Natural killer cell treated with Interleukin-12 subunit alpha and Interleukin-12 subunit beta and Interleukin-15 and Interleukin-18, amount 100 ng/mL, for 72 hours (primary cell): ENCODE measurements at regions not wholly inside any gene's neighbourhood (a gene's known extent, or its start where the extent isn't known, plus 50 kb on each side); places are given as distances from the start of the nearest gene placed in this dataset.

Experiments
- ATAC-seq, 2 donors: fragments of 150-1000 bp; cut with Tn5 transposase in 1 of 2; sonication (Bioruptor Pico), chemical (Tn5 transposase) in 1 of 2; 2 replicates each; pipeline ENCODE4 v1.10.0; 2021
- DNase-seq: peaks from one replicate; pipeline ENCODE4 v3.0.0; 2022; ENCODE audit warnings: low spot score
- H3K27ac Mint-ChIP-seq, 2 donors: 1 replicate in 1 of 2; 2 replicates in 1 of 2; pipeline ENCODE4 v1.8.0; 2022; ENCODE audit warnings: mixed read lengths in 2 of 2, mild to moderate bottlenecking in 1 of 2, moderate library complexity in 1 of 2
- H3K27me3 Mint-ChIP-seq, 2 donors: 1 replicate in 1 of 2; 2 replicates in 1 of 2; pipeline ENCODE4 v1.8.0; 2022; ENCODE audit warnings: mixed read lengths in 2 of 2
- H3K36me3 Mint-ChIP-seq: one replicate; pipeline ENCODE4 v1.8.0; 2022; ENCODE audit warnings: mixed read lengths
- H3K4me1 Mint-ChIP-seq, 2 donors: 1 replicate in 1 of 2; 2 replicates in 1 of 2; pipeline ENCODE4 v1.8.0; 2022; ENCODE audit warnings: low read depth in 2 of 2, mixed read lengths in 2 of 2, mild to moderate bottlenecking in 1 of 2
- H3K4me3 Mint-ChIP-seq: one replicate; pipeline ENCODE4 v1.8.0; 2022; ENCODE audit warnings: mixed read lengths
- H3K9me3 Mint-ChIP-seq: 2 replicates; pipeline ENCODE4 v1.8.0; 2022; ENCODE audit warnings: mixed read lengths

GRCh38 chr9:89554307-89555035 is 50.3 kb upstream of the GADD45G start:
- Mint-ChIP-seq H3K27ac (peak overlapping the region; percentile 5 to 77), H3K36me3 (no peaks in the 10 kb centered on the region), H3K9me3 (no peaks in the 10 kb centered on the region)

GRCh38 chr9:89553451-89554010 is 51.3 kb upstream of the GADD45G start:
- no peak for DNase-seq
- H3K9me3 Mint-ChIP-seq = no peaks in the 10 kb centered on the region
- H3K4me3 Mint-ChIP-seq = no peak overlapping the region
- H3K27ac Mint-ChIP-seq = peak overlapping the region in 1 of 2 donors; percentile 37
- H3K27me3 Mint-ChIP-seq = no peaks in the 10 kb centered on the region
- H3K36me3 Mint-ChIP-seq = no peaks in the 10 kb centered on the region
- peaks cover 27 to 39% of the 10 kb centered on the region in 2 donors for H3K4me1 Mint-ChIP-seq
- ATAC-seq = no peak

More at GRCh38 chr9:89554307-89555035, 50.3 kb upstream of the GADD45G start:
- DNase-seq (no peak), ATAC-seq (no peak)
- Mint-ChIP-seq H3K27me3 (no peaks in the 10 kb centered on the region), H3K4me3 (no peak overlapping the region), H3K4me1 (peaks cover 24 to 39% of the 10 kb centered on the region in 2 donors)

- ATAC-seq = no peak
Measured at GRCh38 chr9:89550346-89550927, 52.5 kb upstream of the SEMA4D start.

GRCh38 chr9:89549031-89549644 is 51.2 kb upstream of the SEMA4D start:
- Mint-ChIP-seq H3K4me1 (peaks cover 10 to 11% of the 10 kb centered on the region in 2 donors), H3K9me3 (peaks cover 6% of the 10 kb centered on the region), H3K36me3 (peaks cover 19% of the 10 kb centered on the region), H3K27ac (peak overlapping the region; percentile 39 to 65), H3K4me3 (no peak overlapping the region), H3K27me3 (no peaks in the 10 kb centered on the region)
- peak; percentile 81 for DNase-seq
- ATAC-seq = peak; percentile 97

More at GRCh38 chr9:89550346-89550927, 52.5 kb upstream of the SEMA4D start:
- Mint-ChIP-seq H3K27me3 (no peaks in the 10 kb centered on the region), H3K4me3 (no peak overlapping the region), H3K4me1 (peaks cover 7 to 14% of the 10 kb centered on the region in 2 donors), H3K27ac (peak overlapping the region in 1 of 2 donors; percentile 6), H3K9me3 (no peaks in the 10 kb centered on the region), H3K36me3 (peaks cover 13% of the 10 kb centered on the region)
- DNase-seq = no peak

GRCh38 chr9:89548071-89548638 is 50.2 kb upstream of the SEMA4D start:
- H3K27ac Mint-ChIP-seq = peak overlapping the region in 1 of 2 donors; percentile 65
- peaks cover 19% of the 10 kb centered on the region for H3K36me3 Mint-ChIP-seq
- peaks cover 11 to 16% of the 10 kb centered on the region in 2 donors for H3K4me1 Mint-ChIP-seq
- H3K9me3 Mint-ChIP-seq = peaks cover 6% of the 10 kb centered on the region
- no peak for DNase-seq
- no peak overlapping the region for H3K4me3 Mint-ChIP-seq
- no peak for ATAC-seq
- H3K27me3 Mint-ChIP-seq = no peaks in the 10 kb centered on the region
